ENCODE measurements at regions not wholly inside any gene's neighbourhood (a gene's known extent, or its start where the extent isn't known, plus 50 kb on each side); places are given as distances from the start of the nearest gene placed in this dataset.

DNA sequence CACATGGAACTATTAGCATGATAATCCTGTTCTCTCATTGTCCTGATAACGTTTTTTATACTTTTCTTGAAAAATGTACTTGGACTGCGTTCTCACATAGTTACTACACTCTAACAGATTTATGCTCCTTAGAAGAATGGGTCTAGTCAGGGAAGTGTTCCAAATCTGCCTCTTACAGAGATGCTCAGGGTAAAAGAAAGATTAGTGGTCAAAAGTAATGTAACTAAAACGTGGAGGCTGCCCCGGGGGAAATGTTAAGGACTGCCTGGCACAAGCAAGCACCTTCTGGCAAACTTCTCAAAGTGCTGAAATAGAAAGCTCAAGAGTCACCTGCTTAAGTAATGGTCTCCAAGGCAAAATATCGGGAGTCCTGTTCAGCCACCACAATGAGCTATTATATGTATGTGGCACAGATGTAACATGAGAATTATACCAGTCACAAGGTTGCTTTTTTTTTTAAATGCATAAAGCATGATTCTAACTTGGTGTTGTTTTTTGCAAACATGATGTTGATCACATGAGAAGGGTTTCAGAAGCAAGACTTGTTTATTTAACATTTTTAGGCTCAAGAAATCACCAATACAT lies 244.5 kb upstream of the JARID2 start:
- TF ChIP-seq, protein P1, sequence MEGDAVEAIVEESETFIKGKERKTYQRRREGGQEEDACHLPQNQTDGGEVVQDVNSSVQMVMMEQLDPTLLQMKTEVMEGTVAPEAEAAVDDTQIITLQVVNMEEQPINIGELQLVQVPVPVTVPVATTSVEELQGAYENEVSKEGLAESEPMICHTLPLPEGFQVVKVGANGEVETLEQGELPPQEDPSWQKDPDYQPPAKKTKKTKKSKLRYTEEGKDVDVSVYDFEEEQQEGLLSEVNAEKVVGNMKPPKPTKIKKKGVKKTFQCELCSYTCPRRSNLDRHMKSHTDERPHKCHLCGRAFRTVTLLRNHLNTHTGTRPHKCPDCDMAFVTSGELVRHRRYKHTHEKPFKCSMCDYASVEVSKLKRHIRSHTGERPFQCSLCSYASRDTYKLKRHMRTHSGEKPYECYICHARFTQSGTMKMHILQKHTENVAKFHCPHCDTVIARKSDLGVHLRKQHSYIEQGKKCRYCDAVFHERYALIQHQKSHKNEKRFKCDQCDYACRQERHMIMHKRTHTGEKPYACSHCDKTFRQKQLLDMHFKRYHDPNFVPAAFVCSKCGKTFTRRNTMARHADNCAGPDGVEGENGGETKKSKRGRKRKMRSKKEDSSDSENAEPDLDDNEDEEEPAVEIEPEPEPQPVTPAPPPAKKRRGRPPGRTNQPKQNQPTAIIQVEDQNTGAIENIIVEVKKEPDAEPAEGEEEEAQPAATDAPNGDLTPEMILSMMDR (conservative IDR thresholded peaks at IDR 0.05 in 1 of 2, IDR thresholded peaks at IDR 0.05 in 1 of 2; ENCODE audit: low read depth in 1 of 2, low read length in 2 of 2): no peak
- TF ChIP-seq EZH2 (IDR thresholded peaks at IDR 0.05; ENCODE audit: low read length, missing control alignments): no peak
